ENCODE measurements at regions not wholly inside any gene's neighbourhood (a gene's known extent, or its start where the extent isn't known, plus 50 kb on each side); places are given as distances from the start of the nearest gene placed in this dataset.

- peak overlapping the region; percentile 62 to 81 (median 73) for H3K4me3 Mint-ChIP-seq
- DNase-seq, result no peak
- H3K27ac Mint-ChIP-seq, result peak overlapping the region in 2 of 7 donors; percentile 23 to 83
- CTCF ChIA-PET (ENCODE audit: partially characterized antibody), result interaction anchor here (1.2 kb wide), 1 partner anchor 24 kb away, joined by 3 read pairs; no protein-coding TSS in a partner anchor
- intact Hi-C loops (cut with micrococcal nuclease), result no loop called here
- Histone ChIP-seq H3K27me3 (ENCODE audit: insufficient read depth, low read length) (no peaks in the 10 kb centered on the region), H3K4me3 (ENCODE audit: low read length in 2 of 2) (no peak overlapping the region), H3K4me1 (ENCODE audit: insufficient read depth, low read length) (no peaks in the 10 kb centered on the region), H3K9me3 (ENCODE audit: control insufficient read depth in 1 of 2, low read length in 2 of 2) (no peaks in the 10 kb centered on the region), H3K36me3 (ENCODE audit: insufficient read depth, low read length) (no peaks in the 10 kb centered on the region), H3K27ac (ENCODE audit: low read depth, low read length) (no peak overlapping the region)
- H3K36me3 Mint-ChIP-seq, result no peaks in the 10 kb centered on the region
- H3K9me3 Mint-ChIP-seq, result peaks cover 0 to 4% (median 0%) of the 10 kb centered on the region in 8 donors
- H3K4me1 Mint-ChIP-seq, result peaks cover 5 to 14% (median 10%) of the 10 kb centered on the region in 4 donors
- POLR2A ChIA-PET (ENCODE audit: partially characterized antibody), result no interaction called here
- peaks cover 0 to 4% of the 10 kb centered on the region in 2 donors for H3K27me3 Mint-ChIP-seq
Measured at GRCh38 chr9:88303721-88304451, 84.4 kb upstream of the SPIN1 start.

GRCh38 chr9:88302579-88303324 is 85.5 kb upstream of the SPIN1 start:
- no peaks in the 10 kb centered on the region for H3K9me3 ChIP-seq (ENCODE audit: control insufficient read depth in 1 of 2, low read length in 2 of 2)
- no peaks in the 10 kb centered on the region for H3K4me1 ChIP-seq (ENCODE audit: insufficient read depth, low read length)
- ChIA-PET CTCF (ENCODE audit: partially characterized antibody) (no interaction called here), POLR2A (ENCODE audit: partially characterized antibody) (no interaction called here)
- H3K27me3 Mint-ChIP-seq, result peaks cover 0 to 4% of the 10 kb centered on the region in 2 donors
- peaks cover 0 to 4% (median 0%) of the 10 kb centered on the region in 8 donors for H3K9me3 Mint-ChIP-seq
- peaks cover 5 to 14% (median 10%) of the 10 kb centered on the region in 4 donors for H3K4me1 Mint-ChIP-seq
- H3K4me3 ChIP-seq (ENCODE audit: low read length in 2 of 2), result no peak overlapping the region
- peak overlapping the region in 1 of 7 donors; percentile 50 for H3K27ac Mint-ChIP-seq
- DNase-seq, result no peak
- intact Hi-C loops (cut with micrococcal nuclease), result no loop called here
- H3K27ac ChIP-seq (ENCODE audit: low read depth, low read length), result no peak overlapping the region
- H3K36me3 Mint-ChIP-seq, result no peaks in the 10 kb centered on the region
- H3K36me3 ChIP-seq (ENCODE audit: insufficient read depth, low read length), result no peaks in the 10 kb centered on the region
- no peaks in the 10 kb centered on the region for H3K27me3 ChIP-seq (ENCODE audit: insufficient read depth, low read length)
- no peak overlapping the region for H3K4me3 Mint-ChIP-seq

GRCh38 chr9:88300556-88300955 is 87.7 kb upstream of the SPIN1 start:
- Mint-ChIP-seq H3K36me3 (no peaks in the 10 kb centered on the region), H3K4me3 (no peak overlapping the region), H3K9me3 (peaks cover 0 to 7% (median 2%) of the 10 kb centered on the region in 8 donors), H3K27ac (no peak overlapping the region), H3K27me3 (peaks cover 1 to 2% of the 10 kb centered on the region in 2 donors), H3K4me1 (peaks cover 5 to 14% (median 10%) of the 10 kb centered on the region in 4 donors)
- no peaks in the 10 kb centered on the region for H3K4me1 ChIP-seq (ENCODE audit: insufficient read depth, low read length)
- DNase-seq, result no peak
- H3K27me3 ChIP-seq (ENCODE audit: insufficient read depth, low read length), result no peaks in the 10 kb centered on the region
- no peak overlapping the region for H3K4me3 ChIP-seq (ENCODE audit: low read length in 2 of 2)
- no peaks in the 10 kb centered on the region for H3K36me3 ChIP-seq (ENCODE audit: insufficient read depth, low read length)
- intact Hi-C loops (cut with micrococcal nuclease), result no loop called here
- ChIA-PET POLR2A (ENCODE audit: partially characterized antibody) (no interaction called here), CTCF (ENCODE audit: partially characterized antibody) (no interaction called here)
- no peak overlapping the region for H3K27ac ChIP-seq (ENCODE audit: low read depth, low read length)
- no peaks in the 10 kb centered on the region for H3K9me3 ChIP-seq (ENCODE audit: control insufficient read depth in 1 of 2, low read length in 2 of 2)

GRCh38 chr9:88291856-88292255 is 96.4 kb upstream of the SPIN1 start:
- intact Hi-C loops (cut with micrococcal nuclease), result no loop called here

DNA sequence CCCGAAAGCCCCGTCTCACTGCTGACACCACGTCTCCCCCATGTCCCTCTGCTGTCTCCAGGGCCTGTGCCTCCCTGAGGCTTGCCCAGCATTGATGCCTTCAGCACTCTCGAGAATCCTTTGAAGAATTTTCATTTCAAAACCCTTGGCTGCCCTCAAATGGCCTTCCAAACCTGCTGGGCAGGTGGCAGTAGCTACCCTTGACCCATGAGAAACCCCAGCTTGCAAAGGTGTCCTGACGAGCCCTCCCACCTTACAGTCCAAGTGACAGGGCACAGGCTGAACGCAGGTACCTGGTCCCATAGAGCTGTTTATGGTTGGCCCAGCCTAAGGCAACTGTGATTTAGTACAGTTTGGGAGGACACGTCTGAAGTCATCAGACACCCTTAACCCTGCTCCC is 97.2 kb upstream of the SPIN1 start:
- intact Hi-C loops (cut with micrococcal nuclease), result no loop called here
- CTCF ChIA-PET (ENCODE audit: partially characterized antibody), result no interaction called here

More at GRCh38 chr9:88291856-88292255, 96.4 kb upstream of the SPIN1 start:
- H3K27me3 Mint-ChIP-seq, result peaks cover 0 to 4% of the 10 kb centered on the region in 2 donors
- H3K27ac Mint-ChIP-seq, result peak overlapping the region in 1 of 7 donors; percentile 70
- H3K27me3 ChIP-seq (ENCODE audit: insufficient read depth, low read length), result no peaks in the 10 kb centered on the region
- ChIA-PET CTCF (ENCODE audit: partially characterized antibody) (no interaction called here), POLR2A (ENCODE audit: partially characterized antibody) (no interaction called here)
- no peaks in the 10 kb centered on the region for H3K4me1 Mint-ChIP-seq
- no peak for DNase-seq
- H3K27ac ChIP-seq (ENCODE audit: low read depth, low read length), result no peak overlapping the region
- H3K4me3 ChIP-seq (ENCODE audit: low read length in 2 of 2), result no peak overlapping the region
- no peaks in the 10 kb centered on the region for H3K9me3 ChIP-seq (ENCODE audit: control insufficient read depth in 1 of 2, low read length in 2 of 2)
- H3K4me3 Mint-ChIP-seq, result no peak overlapping the region
- H3K4me1 ChIP-seq (ENCODE audit: insufficient read depth, low read length), result no peaks in the 10 kb centered on the region
- H3K36me3 Mint-ChIP-seq, result no peaks in the 10 kb centered on the region
- peaks cover 0 to 3% (median 0%) of the 10 kb centered on the region in 8 donors for H3K9me3 Mint-ChIP-seq
- no peaks in the 10 kb centered on the region for H3K36me3 ChIP-seq (ENCODE audit: insufficient read depth, low read length)

GRCh38 chr9:88289532-88289931 is 98.7 kb upstream of the SPIN1 start:
- H3K27ac Mint-ChIP-seq, result peak overlapping the region in 1 of 7 donors; percentile 43
- H3K36me3 Mint-ChIP-seq, result no peaks in the 10 kb centered on the region
- H3K27me3 Mint-ChIP-seq, result peaks cover 0 to 2% of the 10 kb centered on the region in 2 donors
- H3K4me3 Mint-ChIP-seq, result no peak overlapping the region
- ChIA-PET CTCF (ENCODE audit: partially characterized antibody) (no interaction called here), POLR2A (ENCODE audit: partially characterized antibody) (no interaction called here)
- H3K9me3 Mint-ChIP-seq, result peaks cover 0 to 10% (median 8%) of the 10 kb centered on the region in 8 donors
- peaks cover 0 to 1% (median 0%) of the 10 kb centered on the region in 4 donors for H3K4me1 Mint-ChIP-seq
- Histone ChIP-seq H3K4me1 (ENCODE audit: insufficient read depth, low read length) (no peaks in the 10 kb centered on the region), H3K4me3 (ENCODE audit: low read length in 2 of 2) (no peak overlapping the region), H3K36me3 (ENCODE audit: insufficient read depth, low read length) (no peaks in the 10 kb centered on the region), H3K9me3 (ENCODE audit: control insufficient read depth in 1 of 2, low read length in 2 of 2) (no peaks in the 10 kb centered on the region), H3K27me3 (ENCODE audit: insufficient read depth, low read length) (no peaks in the 10 kb centered on the region), H3K27ac (ENCODE audit: low read depth, low read length) (no peak overlapping the region)
- intact Hi-C loops (cut with micrococcal nuclease), result no loop called here
- no peak for DNase-seq

More for the DNA sequence above, 97.2 kb upstream of the SPIN1 start:
- Mint-ChIP-seq H3K27ac (no peak overlapping the region), H3K4me1 (no peaks in the 10 kb centered on the region), H3K9me3 (no peaks in the 10 kb centered on the region), H3K4me3 (no peak overlapping the region), H3K36me3 (no peaks in the 10 kb centered on the region), H3K27me3 (peaks cover 0 to 2% of the 10 kb centered on the region in 2 donors)
- Histone ChIP-seq H3K4me1 (ENCODE audit: insufficient read depth, low read length) (no peaks in the 10 kb centered on the region), H3K27ac (ENCODE audit: low read depth, low read length) (no peak overlapping the region), H3K4me3 (ENCODE audit: low read length in 2 of 2) (no peak overlapping the region), H3K27me3 (ENCODE audit: insufficient read depth, low read length) (no peaks in the 10 kb centered on the region), H3K36me3 (ENCODE audit: insufficient read depth, low read length) (no peaks in the 10 kb centered on the region), H3K9me3 (ENCODE audit: control insufficient read depth in 1 of 2, low read length in 2 of 2) (no peaks in the 10 kb centered on the region)
- DNase-seq, result no peak
- POLR2A ChIA-PET (ENCODE audit: partially characterized antibody), result no interaction called here

DNA sequence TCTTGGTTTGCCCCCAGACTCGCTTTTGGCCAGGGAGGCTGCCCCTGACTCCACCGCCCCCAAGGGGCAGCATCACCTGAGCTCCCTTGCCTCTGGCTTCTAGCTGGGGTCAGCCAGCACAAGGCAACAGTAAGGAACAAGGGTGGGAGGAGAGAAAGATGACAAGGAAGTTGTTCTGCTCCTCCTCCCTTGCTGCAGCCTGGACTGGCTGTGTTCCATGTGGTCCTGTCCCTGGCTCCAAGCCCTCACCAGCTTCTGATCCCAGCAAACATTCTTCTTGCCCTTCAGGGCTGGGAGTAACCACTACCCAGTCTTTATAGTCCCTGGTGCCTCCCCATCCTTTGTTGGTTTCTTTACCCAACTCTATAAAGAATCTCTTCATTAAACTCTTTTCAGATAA is 100.3 kb upstream of the SPIN1 start:
- Mint-ChIP-seq H3K4me1 (peaks cover 0 to 1% (median 0%) of the 10 kb centered on the region in 4 donors), H3K36me3 (peaks cover 0 to 2% of the 10 kb centered on the region in 2 donors), H3K27ac (no peak overlapping the region), H3K4me3 (no peak overlapping the region), H3K9me3 (peaks cover 0 to 18% (median 14%) of the 10 kb centered on the region in 8 donors), H3K27me3 (peaks cover 0 to 3% of the 10 kb centered on the region in 2 donors)
- Histone ChIP-seq H3K27ac (ENCODE audit: low read depth, low read length) (no peak overlapping the region), H3K4me1 (ENCODE audit: insufficient read depth, low read length) (no peaks in the 10 kb centered on the region), H3K36me3 (ENCODE audit: insufficient read depth, low read length) (no peaks in the 10 kb centered on the region), H3K27me3 (ENCODE audit: insufficient read depth, low read length) (no peaks in the 10 kb centered on the region), H3K9me3 (ENCODE audit: control insufficient read depth in 1 of 2, low read length in 2 of 2) (no peaks in the 10 kb centered on the region), H3K4me3 (ENCODE audit: low read length in 2 of 2) (no peak overlapping the region)
- intact Hi-C loops (cut with micrococcal nuclease), result no loop called here
- POLR2A ChIA-PET (ENCODE audit: partially characterized antibody), result no interaction called here
- CTCF ChIA-PET (ENCODE audit: partially characterized antibody), result no interaction called here
- no peak for DNase-seq

All from CD4-positive, alpha-beta memory T cell (primary cell).